ENCODE measurements at regions not wholly inside any gene's neighbourhood (a gene's known extent, or its start where the extent isn't known, plus 50 kb on each side); places are given as distances from the start of the nearest gene placed in this dataset.

GRCh38 chr3:110344897-110345767, 726.5 kb upstream of the NECTIN3 start (continued):
- TF ChIP-seq PRDM15 (CRISPR knock-in tag; IDR thresholded peaks at IDR 0.05) (no peak), SMAD3 (CRISPR knock-in tag; IDR thresholded peaks at IDR 0.05; ENCODE audit: borderline replicate concordance) (no peak), PRRX2 (CRISPR knock-in tag; IDR thresholded peaks at IDR 0.05) (no peak), MXD4 (CRISPR knock-in tag; IDR thresholded peaks at IDR 0.05; ENCODE audit: borderline replicate concordance) (no peak)

GRCh38 chr3:110349295-110349694, 722.3 kb upstream of the NECTIN3 start:
- Mint-ChIP-seq H3K4me1 (no peaks in the 10 kb centered on the region), H3K27me3 (ENCODE audit: low read depth) (no peaks in the 10 kb centered on the region), H3K27ac (no peak overlapping the region), H3K9me3 (0 out of 2 replicates have a peak, but pooled peaks cover 3% of the 10 kb centered on the region), H3K4me3 (no peak overlapping the region), H3K36me3 (no peaks in the 10 kb centered on the region)
- POLR2A ChIA-PET: interaction anchor here (0.7 kb wide), 1 partner anchor 14 kb away, joined by 7 read pairs; no protein-coding TSS in a partner anchor
- CTCF ChIA-PET: interaction anchor here (0.6 to 0.7 kb wide), 2 partner anchors 30 to 1665 kb away, joined by 4 to 5 read pairs; no protein-coding TSS in a partner anchor
- ATAC-seq: no peak
- TF ChIP-seq, protein P1, sequence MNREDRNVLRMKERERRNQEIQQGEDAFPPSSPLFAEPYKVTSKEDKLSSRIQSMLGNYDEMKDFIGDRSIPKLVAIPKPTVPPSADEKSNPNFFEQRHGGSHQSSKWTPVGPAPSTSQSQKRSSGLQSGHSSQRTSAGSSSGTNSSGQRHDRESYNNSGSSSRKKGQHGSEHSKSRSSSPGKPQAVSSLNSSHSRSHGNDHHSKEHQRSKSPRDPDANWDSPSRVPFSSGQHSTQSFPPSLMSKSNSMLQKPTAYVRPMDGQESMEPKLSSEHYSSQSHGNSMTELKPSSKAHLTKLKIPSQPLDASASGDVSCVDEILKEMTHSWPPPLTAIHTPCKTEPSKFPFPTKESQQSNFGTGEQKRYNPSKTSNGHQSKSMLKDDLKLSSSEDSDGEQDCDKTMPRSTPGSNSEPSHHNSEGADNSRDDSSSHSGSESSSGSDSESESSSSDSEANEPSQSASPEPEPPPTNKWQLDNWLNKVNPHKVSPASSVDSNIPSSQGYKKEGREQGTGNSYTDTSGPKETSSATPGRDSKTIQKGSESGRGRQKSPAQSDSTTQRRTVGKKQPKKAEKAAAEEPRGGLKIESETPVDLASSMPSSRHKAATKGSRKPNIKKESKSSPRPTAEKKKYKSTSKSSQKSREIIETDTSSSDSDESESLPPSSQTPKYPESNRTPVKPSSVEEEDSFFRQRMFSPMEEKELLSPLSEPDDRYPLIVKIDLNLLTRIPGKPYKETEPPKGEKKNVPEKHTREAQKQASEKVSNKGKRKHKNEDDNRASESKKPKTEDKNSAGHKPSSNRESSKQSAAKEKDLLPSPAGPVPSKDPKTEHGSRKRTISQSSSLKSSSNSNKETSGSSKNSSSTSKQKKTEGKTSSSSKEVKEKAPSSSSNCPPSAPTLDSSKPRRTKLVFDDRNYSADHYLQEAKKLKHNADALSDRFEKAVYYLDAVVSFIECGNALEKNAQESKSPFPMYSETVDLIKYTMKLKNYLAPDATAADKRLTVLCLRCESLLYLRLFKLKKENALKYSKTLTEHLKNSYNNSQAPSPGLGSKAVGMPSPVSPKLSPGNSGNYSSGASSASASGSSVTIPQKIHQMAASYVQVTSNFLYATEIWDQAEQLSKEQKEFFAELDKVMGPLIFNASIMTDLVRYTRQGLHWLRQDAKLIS (CRISPR knock-in tag; IDR thresholded peaks at IDR 0.05; ENCODE audit: borderline replicate concordance): no peak
- TF ChIP-seq, protein P2, sequence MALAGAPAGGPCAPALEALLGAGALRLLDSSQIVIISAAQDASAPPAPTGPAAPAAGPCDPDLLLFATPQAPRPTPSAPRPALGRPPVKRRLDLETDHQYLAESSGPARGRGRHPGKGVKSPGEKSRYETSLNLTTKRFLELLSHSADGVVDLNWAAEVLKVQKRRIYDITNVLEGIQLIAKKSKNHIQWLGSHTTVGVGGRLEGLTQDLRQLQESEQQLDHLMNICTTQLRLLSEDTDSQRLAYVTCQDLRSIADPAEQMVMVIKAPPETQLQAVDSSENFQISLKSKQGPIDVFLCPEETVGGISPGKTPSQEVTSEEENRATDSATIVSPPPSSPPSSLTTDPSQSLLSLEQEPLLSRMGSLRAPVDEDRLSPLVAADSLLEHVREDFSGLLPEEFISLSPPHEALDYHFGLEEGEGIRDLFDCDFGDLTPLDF (CRISPR knock-in tag; IDR thresholded peaks at IDR 0.05): no peak
- TF ChIP-seq E2F5 (CRISPR knock-in tag; IDR thresholded peaks at IDR 0.05) (no peak), ZNF232 (CRISPR knock-in tag; IDR thresholded peaks at IDR 0.05) (no peak), NFATC4 (CRISPR knock-in tag; IDR thresholded peaks at IDR 0.05) (no peak), SMAD4 (CRISPR knock-in tag; IDR thresholded peaks at IDR 0.05) (no peak), E2F4 (CRISPR knock-in tag; IDR thresholded peaks at IDR 0.05; ENCODE audit: borderline replicate concordance, low read depth) (no peak), ZBTB21 (CRISPR knock-in tag; IDR thresholded peaks at IDR 0.05; ENCODE audit: borderline replicate concordance) (no peak)
- TF ChIP-seq, protein P3, sequence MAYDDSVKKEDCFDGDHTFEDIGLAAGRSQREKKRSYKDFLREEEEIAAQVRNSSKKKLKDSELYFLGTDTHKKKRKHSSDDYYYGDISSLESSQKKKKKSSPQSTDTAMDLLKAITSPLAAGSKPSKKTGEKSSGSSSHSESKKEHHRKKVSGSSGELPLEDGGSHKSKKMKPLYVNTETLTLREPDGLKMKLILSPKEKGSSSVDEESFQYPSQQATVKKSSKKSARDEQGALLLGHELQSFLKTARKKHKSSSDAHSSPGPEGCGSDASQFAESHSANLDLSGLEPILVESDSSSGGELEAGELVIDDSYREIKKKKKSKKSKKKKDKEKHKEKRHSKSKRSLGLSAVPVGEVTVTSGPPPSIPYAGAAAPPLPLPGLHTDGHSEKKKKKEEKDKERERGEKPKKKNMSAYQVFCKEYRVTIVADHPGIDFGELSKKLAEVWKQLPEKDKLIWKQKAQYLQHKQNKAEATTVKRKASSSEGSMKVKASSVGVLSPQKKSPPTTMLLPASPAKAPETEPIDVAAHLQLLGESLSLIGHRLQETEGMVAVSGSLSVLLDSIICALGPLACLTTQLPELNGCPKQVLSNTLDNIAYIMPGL (CRISPR knock-in tag; IDR thresholded peaks at IDR 0.05): no peak
- TF ChIP-seq, protein P4, sequence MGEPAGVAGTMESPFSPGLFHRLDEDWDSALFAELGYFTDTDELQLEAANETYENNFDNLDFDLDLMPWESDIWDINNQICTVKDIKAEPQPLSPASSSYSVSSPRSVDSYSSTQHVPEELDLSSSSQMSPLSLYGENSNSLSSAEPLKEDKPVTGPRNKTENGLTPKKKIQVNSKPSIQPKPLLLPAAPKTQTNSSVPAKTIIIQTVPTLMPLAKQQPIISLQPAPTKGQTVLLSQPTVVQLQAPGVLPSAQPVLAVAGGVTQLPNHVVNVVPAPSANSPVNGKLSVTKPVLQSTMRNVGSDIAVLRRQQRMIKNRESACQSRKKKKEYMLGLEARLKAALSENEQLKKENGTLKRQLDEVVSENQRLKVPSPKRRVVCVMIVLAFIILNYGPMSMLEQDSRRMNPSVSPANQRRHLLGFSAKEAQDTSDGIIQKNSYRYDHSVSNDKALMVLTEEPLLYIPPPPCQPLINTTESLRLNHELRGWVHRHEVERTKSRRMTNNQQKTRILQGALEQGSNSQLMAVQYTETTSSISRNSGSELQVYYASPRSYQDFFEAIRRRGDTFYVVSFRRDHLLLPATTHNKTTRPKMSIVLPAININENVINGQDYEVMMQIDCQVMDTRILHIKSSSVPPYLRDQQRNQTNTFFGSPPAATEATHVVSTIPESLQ (CRISPR knock-in tag; IDR thresholded peaks at IDR 0.05): no peak
- TF ChIP-seq, protein P5, sequence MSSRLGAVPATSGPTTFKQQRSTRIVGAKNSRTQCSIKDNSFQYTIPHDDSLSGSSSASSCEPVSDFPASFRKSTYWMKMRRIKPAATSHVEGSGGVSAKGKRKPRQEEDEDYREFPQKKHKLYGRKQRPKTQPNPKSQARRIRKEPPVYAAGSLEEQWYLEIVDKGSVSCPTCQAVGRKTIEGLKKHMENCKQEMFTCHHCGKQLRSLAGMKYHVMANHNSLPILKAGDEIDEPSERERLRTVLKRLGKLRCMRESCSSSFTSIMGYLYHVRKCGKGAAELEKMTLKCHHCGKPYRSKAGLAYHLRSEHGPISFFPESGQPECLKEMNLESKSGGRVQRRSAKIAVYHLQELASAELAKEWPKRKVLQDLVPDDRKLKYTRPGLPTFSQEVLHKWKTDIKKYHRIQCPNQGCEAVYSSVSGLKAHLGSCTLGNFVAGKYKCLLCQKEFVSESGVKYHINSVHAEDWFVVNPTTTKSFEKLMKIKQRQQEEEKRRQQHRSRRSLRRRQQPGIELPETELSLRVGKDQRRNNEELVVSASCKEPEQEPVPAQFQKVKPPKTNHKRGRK (CRISPR knock-in tag; IDR thresholded peaks at IDR 0.05; ENCODE audit: borderline replicate concordance): no peak
- DNase-seq (ENCODE audit: low spot score): no peak

All from WTC11 (cell line).